ENCODE measurements at regions not wholly inside any gene's neighbourhood (a gene's known extent, or its start where the extent isn't known, plus 50 kb on each side); places are given as distances from the start of the nearest gene placed in this dataset.
"Not testable (repeated sequence)": the region's sequence is repeated elsewhere in the genome, so short reads cannot be mapped to it uniquely, and the experiment has no call there.

DNA sequence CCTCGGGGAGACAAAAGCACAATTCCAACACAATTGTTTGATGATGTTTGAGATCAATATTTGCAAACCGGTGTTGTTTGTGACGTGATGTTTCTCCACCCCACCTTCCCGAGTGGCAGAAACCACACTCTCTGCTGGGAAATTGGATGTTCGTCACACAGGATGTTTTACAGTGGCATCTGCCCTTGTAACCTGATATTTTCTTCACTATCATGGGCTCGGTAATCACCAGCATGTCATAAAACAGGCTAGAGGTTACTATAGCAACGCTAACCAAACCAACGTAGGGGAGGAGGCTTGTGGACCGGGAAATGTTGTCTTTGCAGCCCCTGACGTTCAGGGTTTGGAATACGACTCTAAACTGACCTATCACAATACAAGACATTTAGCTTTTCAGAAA lies 454.5 kb downstream of the IRS2 start:
- Mint-ChIP-seq H3K36me3 (ENCODE audit: low read depth) (no peaks in the 10 kb centered on the region), H3K27me3 (ENCODE audit: low read depth) (no peaks in the 10 kb centered on the region), H3K27ac (no peak overlapping the region), H3K4me3 (no peak overlapping the region), H3K4me1 (ENCODE audit: low read depth) (no peaks in the 10 kb centered on the region), H3K9me3 (ENCODE audit: insufficient read depth) (no peaks in the 10 kb centered on the region)
- ATAC-seq (no peak), DNase-seq (no peak)
- ChIA-PET POLR2A (no interaction called here), CTCF (no interaction called here)

DNA sequence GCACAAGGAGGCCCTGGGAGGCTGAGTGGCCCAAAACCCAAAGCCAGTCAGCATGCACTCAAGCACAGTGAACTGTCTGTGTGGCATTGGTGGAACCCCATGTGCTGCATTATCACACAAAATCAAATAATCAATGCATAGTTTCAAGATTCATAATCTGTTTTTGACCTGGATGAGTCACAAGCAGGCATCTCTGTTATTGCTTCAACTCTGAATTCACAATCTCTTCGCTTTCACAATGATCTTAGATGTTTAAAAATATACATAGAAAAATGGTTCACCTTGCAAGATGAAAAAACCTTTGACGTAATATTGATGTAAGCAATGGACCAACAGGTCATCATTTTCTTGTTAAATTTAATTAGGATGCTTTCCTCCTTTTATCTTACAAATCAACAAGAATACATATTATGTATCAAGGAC lies 455.4 kb downstream of the IRS2 start:
- H3K27ac Mint-ChIP-seq = no peak overlapping the region
- ChIA-PET CTCF (no interaction called here), POLR2A (no interaction called here)
- DNase-seq (no peak), ATAC-seq (no peak)
- H3K9me3 Mint-ChIP-seq (ENCODE audit: insufficient read depth) = no peaks in the 10 kb centered on the region
- H3K36me3 Mint-ChIP-seq (ENCODE audit: low read depth) = no peaks in the 10 kb centered on the region
- H3K4me1 Mint-ChIP-seq (ENCODE audit: low read depth) = no peaks in the 10 kb centered on the region
- no peaks in the 10 kb centered on the region for H3K27me3 Mint-ChIP-seq (ENCODE audit: low read depth)
- H3K4me3 Mint-ChIP-seq = no peak overlapping the region

DNA sequence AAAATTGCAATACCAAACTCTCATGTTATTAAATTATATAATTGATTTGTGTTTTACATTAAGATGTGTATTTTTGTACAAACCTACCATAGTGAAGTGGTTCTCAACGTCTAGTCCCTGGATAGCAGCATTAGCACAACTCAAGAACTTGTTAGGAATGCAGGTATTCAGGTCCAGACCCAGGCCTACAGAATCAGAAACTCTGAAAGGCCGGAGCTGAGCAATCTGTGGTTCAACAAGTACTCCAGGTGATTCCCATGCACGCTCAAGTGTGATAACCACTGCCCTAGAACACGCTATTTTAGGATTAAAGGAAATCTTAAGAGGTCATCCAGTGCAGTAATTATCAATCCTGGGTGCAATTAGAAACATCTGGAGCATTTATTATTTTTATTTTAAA lies 456.3 kb downstream of the IRS2 start:
- Mint-ChIP-seq H3K4me3 (no peak overlapping the region), H3K36me3 (ENCODE audit: low read depth) (no peaks in the 10 kb centered on the region), H3K9me3 (ENCODE audit: insufficient read depth) (no peaks in the 10 kb centered on the region), H3K27ac (no peak overlapping the region), H3K4me1 (ENCODE audit: low read depth) (no peaks in the 10 kb centered on the region), H3K27me3 (ENCODE audit: low read depth) (no peaks in the 10 kb centered on the region)
- no peak for DNase-seq
- CTCF ChIA-PET = no interaction called here
- no peak for ATAC-seq
- POLR2A ChIA-PET = no interaction called here

DNA sequence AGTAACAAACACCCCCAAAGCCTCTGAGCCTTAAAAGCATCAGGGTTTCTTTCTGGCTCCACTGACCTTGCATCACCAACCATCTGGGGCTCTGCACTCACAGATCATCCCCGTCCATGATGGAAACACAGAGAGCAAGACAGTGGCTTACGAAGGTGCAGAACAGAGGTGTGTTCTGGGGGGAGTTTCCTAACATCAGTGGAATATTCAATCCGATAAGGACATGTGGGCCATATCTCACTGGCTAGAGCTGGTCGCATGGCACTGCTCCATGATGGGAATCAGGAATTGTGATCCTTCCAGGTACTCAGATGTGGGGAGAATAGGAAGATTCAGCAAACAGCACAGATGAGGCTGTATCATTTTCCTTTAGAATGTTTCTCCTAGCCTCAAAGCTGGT lies 457.2 kb downstream of the IRS2 start:
- CTCF ChIA-PET = no interaction called here
- no peaks in the 10 kb centered on the region for H3K9me3 Mint-ChIP-seq (ENCODE audit: insufficient read depth)
- no peaks in the 10 kb centered on the region for H3K4me1 Mint-ChIP-seq (ENCODE audit: low read depth)

DNA sequence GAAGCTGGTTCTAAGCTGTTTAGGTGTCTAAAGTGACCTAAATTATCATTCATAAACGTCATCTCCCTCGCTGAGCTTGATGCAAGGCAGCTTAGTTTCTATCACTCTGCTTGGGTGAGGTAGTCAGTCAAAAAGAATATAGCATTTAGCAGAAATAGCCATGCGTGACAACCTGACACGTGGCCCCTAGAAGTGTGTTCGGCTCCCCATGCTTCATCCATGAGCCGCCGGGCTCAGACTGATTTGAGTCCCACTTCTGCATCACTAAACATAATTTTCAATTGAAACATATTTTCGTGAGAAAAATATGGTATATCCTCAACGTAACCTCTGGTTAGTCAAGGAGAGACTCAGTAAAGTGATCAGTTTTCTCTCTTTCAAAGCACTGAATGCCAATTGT lies 459.8 kb downstream of the IRS2 start:
- H3K4me3 Mint-ChIP-seq = no peak overlapping the region
- no peak overlapping the region for H3K27ac Mint-ChIP-seq
- no peaks in the 10 kb centered on the region for H3K4me1 Mint-ChIP-seq (ENCODE audit: low read depth)
- DNase-seq = no peak
- H3K9me3 Mint-ChIP-seq (ENCODE audit: insufficient read depth) = no peaks in the 10 kb centered on the region
- POLR2A ChIA-PET = no interaction called here
- H3K27me3 Mint-ChIP-seq (ENCODE audit: low read depth) = no peaks in the 10 kb centered on the region
- no peaks in the 10 kb centered on the region for H3K36me3 Mint-ChIP-seq (ENCODE audit: low read depth)
- CTCF ChIA-PET = no interaction called here
- no peak for ATAC-seq

More for the DNA sequence above, 457.2 kb downstream of the IRS2 start:
- Mint-ChIP-seq H3K36me3 (ENCODE audit: low read depth) (no peaks in the 10 kb centered on the region), H3K27me3 (ENCODE audit: low read depth) (no peaks in the 10 kb centered on the region), H3K27ac (no peak overlapping the region), H3K4me3 (no peak overlapping the region)
- POLR2A ChIA-PET = no interaction called here
- ATAC-seq (no peak), DNase-seq (no peak)

DNA sequence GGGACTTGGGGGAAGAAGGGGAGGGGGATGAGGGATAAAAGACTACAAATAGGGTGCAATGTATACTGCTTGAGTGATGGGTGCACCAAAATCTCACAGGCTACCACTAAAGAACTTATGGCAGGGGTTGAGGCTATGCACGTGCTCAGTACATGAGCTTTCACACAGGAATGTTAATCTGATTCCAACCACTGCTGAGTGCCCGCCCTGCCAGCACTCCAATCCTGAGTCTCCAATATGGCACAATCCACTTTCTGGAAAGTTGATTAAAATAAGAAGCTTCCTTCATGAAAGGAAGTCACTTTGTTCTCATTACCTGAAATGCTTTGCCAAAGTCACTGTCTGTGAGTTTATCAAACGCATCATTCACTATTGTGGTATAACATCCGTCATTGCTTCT lies 463.0 kb downstream of the IRS2 start:
- Mint-ChIP-seq H3K36me3 (ENCODE audit: low read depth) (no peaks in the 10 kb centered on the region), H3K4me3 (no peak overlapping the region), H3K4me1 (ENCODE audit: low read depth) (no peaks in the 10 kb centered on the region), H3K9me3 (ENCODE audit: insufficient read depth) (peaks cover 4% of the 10 kb centered on the region), H3K27ac (no peak overlapping the region), H3K27me3 (ENCODE audit: low read depth) (no peaks in the 10 kb centered on the region)
- ChIA-PET POLR2A (no interaction called here), CTCF (no interaction called here)
- DNase-seq (no peak), ATAC-seq (no peak)

DNA sequence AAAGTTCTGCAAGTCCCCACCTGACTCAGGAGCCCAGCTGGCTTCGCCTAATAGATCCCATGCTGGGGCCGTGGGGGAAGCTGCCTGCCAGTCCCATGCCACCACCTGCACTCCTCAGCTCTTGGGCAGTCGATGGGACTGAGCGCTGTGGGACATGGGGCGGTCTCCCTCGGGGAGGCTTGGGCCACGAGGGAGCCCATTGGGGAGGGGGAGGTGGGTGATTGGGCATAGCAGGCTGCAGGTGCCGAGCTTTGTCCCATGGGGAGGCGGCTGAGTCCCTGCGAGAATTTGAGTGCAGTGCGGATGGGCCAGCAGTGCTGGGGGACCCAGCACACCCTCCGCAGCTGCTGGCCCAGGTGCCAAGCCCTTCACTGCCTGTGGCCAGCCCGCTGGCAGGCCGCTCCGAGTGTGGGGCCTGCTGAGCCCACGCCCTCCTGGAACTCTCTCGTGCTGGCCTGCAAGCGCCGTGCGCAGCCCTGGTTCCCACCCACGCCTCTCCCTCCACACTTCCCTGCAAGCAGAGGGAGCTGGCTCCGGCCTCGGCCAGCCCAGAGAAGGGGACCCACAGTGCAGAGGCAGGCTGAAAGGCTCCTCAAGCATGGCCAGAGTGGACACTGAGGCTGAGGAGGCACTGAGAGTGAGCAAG lies 467.3 kb downstream of the IRS2 start:
- POLR2A ChIA-PET = no interaction called here
- ATAC-seq (no peak), DNase-seq (no peak)
- CTCF ChIA-PET = no interaction called here
- H3K4me3 Mint-ChIP-seq = no peak overlapping the region
- no peaks in the 10 kb centered on the region for H3K27me3 Mint-ChIP-seq (ENCODE audit: low read depth)
- H3K27ac Mint-ChIP-seq = no peak overlapping the region
- H3K9me3 Mint-ChIP-seq (ENCODE audit: insufficient read depth) = peaks cover 7% of the 10 kb centered on the region
- H3K4me1 Mint-ChIP-seq (ENCODE audit: low read depth) = no peaks in the 10 kb centered on the region
- H3K36me3 Mint-ChIP-seq (ENCODE audit: low read depth) = no peaks in the 10 kb centered on the region

DNA sequence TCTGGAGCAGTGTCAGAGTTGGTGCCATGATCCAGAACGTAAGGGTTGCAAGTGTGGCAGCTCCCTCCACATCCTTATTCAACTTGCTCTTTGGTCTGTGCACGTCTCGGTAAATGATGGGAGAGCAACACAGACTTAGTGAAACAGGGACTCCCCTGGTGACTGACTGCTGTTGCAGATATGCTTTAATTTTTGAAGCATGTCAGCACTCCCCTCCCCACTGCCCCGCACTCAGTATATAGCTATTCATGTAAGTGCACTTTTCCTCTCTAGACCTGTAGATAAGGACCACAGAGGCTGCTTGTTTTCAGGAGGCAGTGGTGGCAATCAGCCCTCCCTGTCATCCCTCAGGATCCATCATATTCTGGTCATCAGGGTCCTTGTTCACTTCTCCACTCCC lies 470.9 kb downstream of the IRS2 start:
- CTCF ChIA-PET = no interaction called here
- Mint-ChIP-seq H3K27me3 (ENCODE audit: low read depth) (no peaks in the 10 kb centered on the region), H3K9me3 (ENCODE audit: insufficient read depth) (peaks cover 7% of the 10 kb centered on the region), H3K27ac (no peak overlapping the region), H3K4me1 (ENCODE audit: low read depth) (no peaks in the 10 kb centered on the region), H3K36me3 (ENCODE audit: low read depth) (no peaks in the 10 kb centered on the region), H3K4me3 (no peak overlapping the region)
- no peak for ATAC-seq
- POLR2A ChIA-PET = no interaction called here
- no peak for DNase-seq

DNA sequence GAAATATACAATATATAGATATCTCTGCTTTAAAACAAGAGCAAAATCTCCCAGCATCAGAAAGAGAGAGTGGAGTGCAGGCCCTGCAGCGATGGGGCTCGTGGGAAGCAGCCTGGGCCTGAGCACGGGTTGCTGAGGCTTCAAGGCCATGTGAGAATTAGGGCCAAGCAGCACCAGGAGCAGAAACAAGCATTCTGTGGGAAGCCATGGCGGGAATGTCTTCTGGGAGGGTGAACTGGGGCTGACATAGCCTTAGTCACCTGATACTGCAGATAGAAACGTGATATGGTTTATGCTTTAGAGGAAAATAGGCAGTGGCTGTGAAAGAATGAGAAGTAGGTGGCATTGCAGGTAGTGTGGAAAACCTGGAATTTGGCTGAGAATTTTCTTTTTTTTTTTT lies 472.3 kb downstream of the IRS2 start:
- Mint-ChIP-seq H3K27me3 (ENCODE audit: low read depth) (no peaks in the 10 kb centered on the region), H3K36me3 (ENCODE audit: low read depth) (no peaks in the 10 kb centered on the region), H3K4me3 (no peak overlapping the region), H3K27ac (no peak overlapping the region), H3K4me1 (ENCODE audit: low read depth) (no peaks in the 10 kb centered on the region), H3K9me3 (ENCODE audit: insufficient read depth) (peaks cover 7% of the 10 kb centered on the region)
- ChIA-PET CTCF (no interaction called here), POLR2A (no interaction called here)
- ATAC-seq (no peak), DNase-seq (no peak)

DNA sequence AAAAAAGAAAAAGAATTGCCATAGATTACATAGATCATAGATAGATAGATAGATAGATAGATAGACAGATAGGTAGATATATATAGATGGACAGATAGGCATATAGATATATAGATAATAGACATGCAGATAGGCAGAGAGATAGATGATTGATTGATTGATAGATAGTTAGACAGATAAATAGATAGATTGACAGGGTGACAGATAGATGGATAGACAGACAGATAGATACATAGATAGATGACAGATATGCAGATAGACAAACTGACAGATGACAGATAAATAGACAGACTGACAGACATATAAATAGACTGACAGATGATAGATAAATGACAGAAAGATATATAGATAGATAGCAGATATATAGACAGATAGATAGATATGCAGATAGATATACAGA lies 474.0 kb downstream of the IRS2 start:
- no peaks in the 10 kb centered on the region for H3K27me3 Mint-ChIP-seq (ENCODE audit: low read depth)
- DNase-seq = no peak
- no peak overlapping the region for H3K4me3 Mint-ChIP-seq
- no peak overlapping the region for H3K27ac Mint-ChIP-seq
- ATAC-seq = no peak
- H3K4me1 Mint-ChIP-seq (ENCODE audit: low read depth) = no peaks in the 10 kb centered on the region
- H3K9me3 Mint-ChIP-seq (ENCODE audit: insufficient read depth) = no peaks in the 10 kb centered on the region
- POLR2A ChIA-PET = interaction anchor here (0.6 kb wide), 1 partner anchor 412 kb away, joined by 3 read pairs; no protein-coding TSS in a partner anchor
- CTCF ChIA-PET = no interaction called here
- H3K36me3 Mint-ChIP-seq (ENCODE audit: low read depth) = no peaks in the 10 kb centered on the region

DNA sequence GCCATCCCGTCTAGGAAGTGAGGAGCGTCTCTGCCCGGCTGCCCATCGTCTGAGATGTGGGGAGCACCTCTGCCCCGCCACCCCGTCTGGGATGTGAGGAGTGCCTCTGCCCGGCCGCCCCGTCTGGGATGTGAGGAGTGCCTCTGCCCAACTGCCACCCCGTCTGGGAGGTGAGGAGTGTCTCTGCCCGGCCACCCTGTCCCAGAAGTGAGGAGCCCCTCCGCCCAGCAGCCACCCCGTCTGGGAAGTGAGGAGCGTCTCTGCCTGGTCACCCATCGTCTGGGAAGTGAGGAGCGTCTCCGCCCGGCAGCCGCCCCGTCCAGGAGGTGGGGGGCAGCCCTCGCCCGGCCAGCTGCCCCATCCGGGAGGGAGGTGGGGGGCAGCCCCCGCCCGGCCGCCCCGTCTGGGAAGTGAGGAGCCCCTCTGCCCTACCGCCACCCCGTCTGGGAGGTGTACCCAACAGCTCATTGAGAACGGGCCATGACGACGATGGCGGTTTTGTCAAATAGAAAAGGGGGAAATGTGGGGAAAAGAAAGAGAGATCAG lies 474.9 kb downstream of the IRS2 start:
- ATAC-seq; H3K36me3 Mint-ChIP-seq (ENCODE audit: low read depth); H3K27ac Mint-ChIP-seq; DNase-seq; H3K9me3 Mint-ChIP-seq (ENCODE audit: insufficient read depth); CTCF ChIA-PET; POLR2A ChIA-PET; H3K4me3 Mint-ChIP-seq; H3K27me3 Mint-ChIP-seq (ENCODE audit: low read depth); H3K4me1 Mint-ChIP-seq (ENCODE audit: low read depth): not testable (repeated sequence)

DNA sequence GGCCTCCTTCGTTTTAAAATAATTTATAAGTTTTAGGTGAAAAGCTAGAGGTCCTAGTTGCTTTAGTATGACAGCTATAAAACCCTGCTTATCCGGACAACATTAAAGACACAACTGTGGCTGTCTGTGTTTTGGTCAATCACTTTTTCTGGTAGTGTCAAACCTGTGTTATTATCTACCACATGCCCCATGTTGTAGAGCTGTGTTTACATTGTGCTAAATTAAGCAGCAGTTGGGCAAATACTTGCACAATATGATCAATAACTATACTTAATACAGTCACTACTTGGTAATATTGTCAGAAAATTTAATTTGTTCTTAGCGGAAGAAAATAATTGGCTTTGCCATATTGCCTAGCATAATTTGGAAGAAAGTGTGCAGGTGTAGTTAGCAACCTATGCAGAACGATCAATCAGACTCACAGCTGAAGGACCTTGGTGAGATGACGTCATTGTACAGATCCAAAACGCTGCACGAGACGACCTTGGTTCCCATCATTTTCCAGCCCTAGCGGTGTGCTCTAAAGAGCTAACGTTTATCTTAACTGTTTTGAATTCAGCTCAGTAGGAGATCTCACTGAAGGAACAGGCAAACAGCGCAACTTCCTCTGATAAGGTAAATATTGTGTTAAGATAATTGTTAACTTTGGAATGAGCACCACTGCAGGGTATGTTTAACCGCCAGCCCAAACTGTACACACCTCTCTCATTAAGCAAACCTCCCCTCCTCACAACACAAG lies 476.6 kb downstream of the IRS2 start:
- Mint-ChIP-seq H3K27me3 (ENCODE audit: low read depth) (no peaks in the 10 kb centered on the region), H3K36me3 (ENCODE audit: low read depth) (no peaks in the 10 kb centered on the region), H3K27ac (no peak overlapping the region), H3K4me1 (ENCODE audit: low read depth) (no peaks in the 10 kb centered on the region), H3K9me3 (ENCODE audit: insufficient read depth) (no peaks in the 10 kb centered on the region), H3K4me3 (no peak overlapping the region)
- no peak for ATAC-seq
- POLR2A ChIA-PET = no interaction called here
- CTCF ChIA-PET = no interaction called here
- DNase-seq = no peak

DNA sequence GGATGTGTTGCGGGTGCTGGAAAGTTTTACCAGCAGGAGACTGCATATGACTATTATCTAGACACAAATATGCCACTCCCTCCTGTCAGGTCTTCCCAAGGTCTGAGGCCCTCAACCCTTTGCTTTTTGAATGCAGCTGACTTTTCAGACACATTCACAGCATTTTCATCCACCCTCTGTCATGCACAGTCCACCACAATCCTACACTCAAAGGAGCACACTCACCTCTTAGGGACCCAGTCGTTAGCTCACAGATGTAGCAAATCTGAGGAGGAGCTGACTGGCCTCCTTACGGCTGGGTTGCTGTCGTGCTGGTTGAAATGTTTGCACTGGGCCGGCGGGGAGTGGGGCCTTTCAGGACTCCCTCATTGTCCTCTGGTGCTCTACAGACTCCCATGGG lies 479.4 kb downstream of the IRS2 start:
- H3K36me3 Mint-ChIP-seq (ENCODE audit: low read depth) = no peaks in the 10 kb centered on the region
- H3K4me1 Mint-ChIP-seq (ENCODE audit: low read depth) = no peaks in the 10 kb centered on the region
- ATAC-seq (no peak), DNase-seq (no peak)
- no peaks in the 10 kb centered on the region for H3K27me3 Mint-ChIP-seq (ENCODE audit: low read depth)
- H3K9me3 Mint-ChIP-seq (ENCODE audit: insufficient read depth) = no peaks in the 10 kb centered on the region
- POLR2A ChIA-PET = interaction anchor here (0.6 kb wide), 1 partner anchor 103 kb away, joined by 3 read pairs; no protein-coding TSS in a partner anchor
- CTCF ChIA-PET = no interaction called here
- no peak overlapping the region for H3K27ac Mint-ChIP-seq
- H3K4me3 Mint-ChIP-seq = no peak overlapping the region
